ENCODE measurements at regions not wholly inside any gene's neighbourhood (a gene's known extent, or its start where the extent isn't known, plus 50 kb on each side); places are given as distances from the start of the nearest gene placed in this dataset.

DNA sequence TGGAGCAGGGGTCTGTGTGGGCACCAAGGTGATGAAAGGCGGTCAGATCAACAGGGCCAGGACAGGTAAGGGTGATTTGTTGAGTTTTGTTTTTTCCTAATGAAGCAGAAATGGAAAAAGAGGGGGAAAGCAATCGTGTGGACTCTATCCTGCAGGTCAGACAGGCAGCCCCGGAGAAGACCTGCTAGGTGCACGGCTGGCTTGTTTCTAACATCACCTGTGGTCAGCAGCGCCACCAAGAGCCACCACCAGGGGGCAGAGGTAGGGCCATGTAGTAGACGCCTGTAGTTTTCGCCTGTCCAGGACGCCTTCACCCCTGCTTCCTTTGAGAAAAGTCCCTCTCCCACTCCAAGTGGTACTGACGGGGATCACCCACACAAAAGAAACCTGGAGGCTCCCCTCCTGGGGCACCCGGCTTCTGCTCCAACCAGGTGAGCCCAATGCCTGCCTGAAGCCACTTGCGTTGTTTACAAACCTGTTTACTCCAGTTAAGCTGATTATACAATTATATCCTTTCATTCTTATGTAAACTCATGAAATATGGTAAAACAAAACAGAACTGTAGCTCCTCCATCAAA lies 54.2 kb upstream of the SEC14L1 start:
- Histone ChIP-seq H3K9me3 (ENCODE audit: low read length) (no peaks in the 10 kb centered on the region), H3K9me2 (ENCODE audit: insufficient read depth, low read length) (no peaks in the 10 kb centered on the region), H3K4me3 (ENCODE audit: low read length) (no peak overlapping the region), H3K27ac (ENCODE audit: low read length) (no peak overlapping the region), H2AFZ (ENCODE audit: low read depth, low read length) (no peak overlapping the region), H3F3A (ENCODE audit: insufficient read depth, low read length, poor library complexity, severe bottlenecking) (no peaks in the 10 kb centered on the region), H3K79me2 (replicated peaks; ENCODE audit: insufficient read depth, low read length) (no peaks in the 10 kb centered on the region), H3K9ac (ENCODE audit: low read length) (no peak overlapping the region), H3K4me2 (ENCODE audit: low read length) (no peak overlapping the region), H3K36me3 (ENCODE audit: insufficient read depth, low read length) (no peaks in the 10 kb centered on the region), H3K27me3 (ENCODE audit: insufficient read depth, low read depth, low read length) (no peaks in the 10 kb centered on the region), H4K20me1 (ENCODE audit: insufficient read depth) (no peaks in the 10 kb centered on the region)
- TF ChIP-seq RAD21 (conservative IDR thresholded peaks at IDR 0.05) (peak; percentile 66), TAF1 (IDR thresholded peaks at IDR 0.05; ENCODE audit: low read depth) (no peak), EP300 (conservative IDR thresholded peaks at IDR 0.05; ENCODE audit: poor library complexity, severe bottlenecking) (no peak), MXI1 (conservative IDR thresholded peaks at IDR 0.05; ENCODE audit: poor library complexity, severe bottlenecking) (no peak), EZH2 (IDR thresholded peaks at IDR 0.05; ENCODE audit: borderline replicate concordance, insufficient read depth, low read length, poor library complexity, severe bottlenecking) (no peak), SMC3 (conservative IDR thresholded peaks at IDR 0.05; ENCODE audit: poor library complexity) (peak; percentile 80), POLR2AphosphoS5 (IDR thresholded peaks at IDR 0.05) (no peak)
- TF ChIP-seq, protein P1, sequence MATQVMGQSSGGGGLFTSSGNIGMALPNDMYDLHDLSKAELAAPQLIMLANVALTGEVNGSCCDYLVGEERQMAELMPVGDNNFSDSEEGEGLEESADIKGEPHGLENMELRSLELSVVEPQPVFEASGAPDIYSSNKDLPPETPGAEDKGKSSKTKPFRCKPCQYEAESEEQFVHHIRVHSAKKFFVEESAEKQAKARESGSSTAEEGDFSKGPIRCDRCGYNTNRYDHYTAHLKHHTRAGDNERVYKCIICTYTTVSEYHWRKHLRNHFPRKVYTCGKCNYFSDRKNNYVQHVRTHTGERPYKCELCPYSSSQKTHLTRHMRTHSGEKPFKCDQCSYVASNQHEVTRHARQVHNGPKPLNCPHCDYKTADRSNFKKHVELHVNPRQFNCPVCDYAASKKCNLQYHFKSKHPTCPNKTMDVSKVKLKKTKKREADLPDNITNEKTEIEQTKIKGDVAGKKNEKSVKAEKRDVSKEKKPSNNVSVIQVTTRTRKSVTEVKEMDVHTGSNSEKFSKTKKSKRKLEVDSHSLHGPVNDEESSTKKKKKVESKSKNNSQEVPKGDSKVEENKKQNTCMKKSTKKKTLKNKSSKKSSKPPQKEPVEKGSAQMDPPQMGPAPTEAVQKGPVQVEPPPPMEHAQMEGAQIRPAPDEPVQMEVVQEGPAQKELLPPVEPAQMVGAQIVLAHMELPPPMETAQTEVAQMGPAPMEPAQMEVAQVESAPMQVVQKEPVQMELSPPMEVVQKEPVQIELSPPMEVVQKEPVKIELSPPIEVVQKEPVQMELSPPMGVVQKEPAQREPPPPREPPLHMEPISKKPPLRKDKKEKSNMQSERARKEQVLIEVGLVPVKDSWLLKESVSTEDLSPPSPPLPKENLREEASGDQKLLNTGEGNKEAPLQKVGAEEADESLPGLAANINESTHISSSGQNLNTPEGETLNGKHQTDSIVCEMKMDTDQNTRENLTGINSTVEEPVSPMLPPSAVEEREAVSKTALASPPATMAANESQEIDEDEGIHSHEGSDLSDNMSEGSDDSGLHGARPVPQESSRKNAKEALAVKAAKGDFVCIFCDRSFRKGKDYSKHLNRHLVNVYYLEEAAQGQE (IDR thresholded peaks at IDR 0.05; ENCODE audit: borderline replicate concordance) = no peak
- TF ChIP-seq, protein P2, sequence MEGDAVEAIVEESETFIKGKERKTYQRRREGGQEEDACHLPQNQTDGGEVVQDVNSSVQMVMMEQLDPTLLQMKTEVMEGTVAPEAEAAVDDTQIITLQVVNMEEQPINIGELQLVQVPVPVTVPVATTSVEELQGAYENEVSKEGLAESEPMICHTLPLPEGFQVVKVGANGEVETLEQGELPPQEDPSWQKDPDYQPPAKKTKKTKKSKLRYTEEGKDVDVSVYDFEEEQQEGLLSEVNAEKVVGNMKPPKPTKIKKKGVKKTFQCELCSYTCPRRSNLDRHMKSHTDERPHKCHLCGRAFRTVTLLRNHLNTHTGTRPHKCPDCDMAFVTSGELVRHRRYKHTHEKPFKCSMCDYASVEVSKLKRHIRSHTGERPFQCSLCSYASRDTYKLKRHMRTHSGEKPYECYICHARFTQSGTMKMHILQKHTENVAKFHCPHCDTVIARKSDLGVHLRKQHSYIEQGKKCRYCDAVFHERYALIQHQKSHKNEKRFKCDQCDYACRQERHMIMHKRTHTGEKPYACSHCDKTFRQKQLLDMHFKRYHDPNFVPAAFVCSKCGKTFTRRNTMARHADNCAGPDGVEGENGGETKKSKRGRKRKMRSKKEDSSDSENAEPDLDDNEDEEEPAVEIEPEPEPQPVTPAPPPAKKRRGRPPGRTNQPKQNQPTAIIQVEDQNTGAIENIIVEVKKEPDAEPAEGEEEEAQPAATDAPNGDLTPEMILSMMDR (IDR thresholded peaks at IDR 0.05; ENCODE audit: poor library complexity, severe bottlenecking) = peak; percentile 77

DNA sequence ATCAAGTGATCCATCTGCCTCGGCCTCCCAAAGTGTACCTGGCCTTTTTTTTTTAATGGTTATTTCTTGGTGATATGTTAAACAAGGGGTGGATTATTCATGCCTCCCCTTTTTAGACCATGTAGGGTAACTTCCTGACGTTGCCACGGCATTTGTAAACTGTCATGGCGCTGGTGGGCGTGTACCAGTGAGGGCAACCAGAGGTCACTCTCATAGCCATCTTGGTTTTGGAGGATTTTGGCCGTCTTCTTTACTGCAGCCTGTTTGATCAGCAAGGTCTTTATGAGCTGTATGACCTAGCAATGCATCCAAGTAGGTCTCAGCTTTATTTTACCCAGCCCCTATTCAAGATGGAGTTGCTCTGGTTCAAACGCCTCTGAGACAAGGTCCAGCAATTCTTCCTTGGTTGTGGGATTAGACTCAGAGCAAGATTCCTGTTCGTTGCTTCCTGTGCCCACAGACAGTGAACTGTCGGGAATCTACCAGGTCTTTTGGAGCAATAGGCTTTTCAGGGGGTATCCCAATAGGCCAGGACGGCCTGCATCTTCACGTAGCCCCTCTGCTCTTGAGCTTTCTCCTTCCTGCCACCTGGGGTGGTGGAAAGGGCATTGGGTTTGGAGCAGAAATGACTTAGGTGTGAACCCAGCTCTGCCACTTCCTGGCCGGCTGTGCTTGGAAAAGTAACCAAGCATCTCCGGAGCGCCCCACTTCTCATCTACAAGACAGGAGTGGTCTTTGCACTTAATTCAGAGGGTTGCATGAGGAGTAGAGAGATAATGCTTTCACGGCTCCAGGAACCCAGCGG lies 52.9 kb upstream of the SEC14L1 start:
- Histone ChIP-seq H3K9me2 (ENCODE audit: insufficient read depth, low read length) (no peaks in the 10 kb centered on the region), H3K9ac (ENCODE audit: low read length) (peak overlapping the region; percentile 77), H3K27ac (ENCODE audit: low read length) (peak overlapping the region; percentile 41), H3K79me2 (replicated peaks; ENCODE audit: insufficient read depth, low read length) (no peaks in the 10 kb centered on the region), H3F3A (ENCODE audit: insufficient read depth, low read length, poor library complexity, severe bottlenecking) (no peaks in the 10 kb centered on the region), H4K20me1 (ENCODE audit: insufficient read depth) (no peaks in the 10 kb centered on the region), H3K4me2 (ENCODE audit: low read length) (peak overlapping the region; percentile 43), H3K36me3 (ENCODE audit: insufficient read depth, low read length) (no peaks in the 10 kb centered on the region), H2AFZ (ENCODE audit: low read depth, low read length) (peak overlapping the region; percentile 71), H3K27me3 (ENCODE audit: insufficient read depth, low read depth, low read length) (no peaks in the 10 kb centered on the region), H3K9me3 (ENCODE audit: low read length) (no peaks in the 10 kb centered on the region), H3K4me3 (ENCODE audit: low read length) (peak overlapping the region; percentile 77)
- no peak for TF ChIP-seq SMC3 (conservative IDR thresholded peaks at IDR 0.05; ENCODE audit: poor library complexity)
- no peak for TF ChIP-seq RAD21 (conservative IDR thresholded peaks at IDR 0.05)
- TF ChIP-seq TAF1 (IDR thresholded peaks at IDR 0.05; ENCODE audit: low read depth) = no peak
- TF ChIP-seq MXI1 (conservative IDR thresholded peaks at IDR 0.05; ENCODE audit: poor library complexity, severe bottlenecking) = no peak
- no peak for TF ChIP-seq POLR2AphosphoS5 (IDR thresholded peaks at IDR 0.05)
- TF ChIP-seq, protein P1 (IDR thresholded peaks at IDR 0.05; ENCODE audit: borderline replicate concordance) = no peak
- TF ChIP-seq, protein P2 (IDR thresholded peaks at IDR 0.05; ENCODE audit: poor library complexity, severe bottlenecking) = no peak
- TF ChIP-seq EZH2 (IDR thresholded peaks at IDR 0.05; ENCODE audit: borderline replicate concordance, insufficient read depth, low read length, poor library complexity, severe bottlenecking) = no peak
- no peak for TF ChIP-seq EP300 (conservative IDR thresholded peaks at IDR 0.05; ENCODE audit: poor library complexity, severe bottlenecking)
